Adrenal gland (tissue), 5 donors: ENCODE measurements at regions not wholly inside any gene's neighbourhood (a gene's known extent, or its start where the extent isn't known, plus 50 kb on each side); places are given as distances from the start of the nearest gene placed in this dataset.

Experiments used
- POLR2A ChIP-seq, 2 donors: fragments of 450-650 bp; IDR thresholded peaks; one replicate each; pipeline ENCODE4 v1.6.1; 2017; ENCODE audit warnings: antibody characterized with exemption in 2 of 2, mild to moderate bottlenecking in 2 of 2, moderate library complexity in 1 of 2
- TF ChIP-seq, protein P1 (sequence below), 6 experiments: fragments of 450-650 bp in 4 of 6; fragments of 200-600 bp in 2 of 6; sonication (generic) in 1 of 6; IDR thresholded peaks; 1 replicate in 5 of 6; 2 replicates in 1 of 6; pipeline versions ENCODE4 v1.5.1 to v1.8.0; 2016 to 2021; ENCODE audit warnings: antibody characterized with exemption in 6 of 6, mild to moderate bottlenecking in 2 of 6, moderate library complexity in 1 of 6
- donor health status: DM: no; HTN: no; CAD: no.

GRCh38 chr10:18955061-18955460, 93.5 kb upstream of the MALRD1 start:
- TF ChIP-seq, protein P1, sequence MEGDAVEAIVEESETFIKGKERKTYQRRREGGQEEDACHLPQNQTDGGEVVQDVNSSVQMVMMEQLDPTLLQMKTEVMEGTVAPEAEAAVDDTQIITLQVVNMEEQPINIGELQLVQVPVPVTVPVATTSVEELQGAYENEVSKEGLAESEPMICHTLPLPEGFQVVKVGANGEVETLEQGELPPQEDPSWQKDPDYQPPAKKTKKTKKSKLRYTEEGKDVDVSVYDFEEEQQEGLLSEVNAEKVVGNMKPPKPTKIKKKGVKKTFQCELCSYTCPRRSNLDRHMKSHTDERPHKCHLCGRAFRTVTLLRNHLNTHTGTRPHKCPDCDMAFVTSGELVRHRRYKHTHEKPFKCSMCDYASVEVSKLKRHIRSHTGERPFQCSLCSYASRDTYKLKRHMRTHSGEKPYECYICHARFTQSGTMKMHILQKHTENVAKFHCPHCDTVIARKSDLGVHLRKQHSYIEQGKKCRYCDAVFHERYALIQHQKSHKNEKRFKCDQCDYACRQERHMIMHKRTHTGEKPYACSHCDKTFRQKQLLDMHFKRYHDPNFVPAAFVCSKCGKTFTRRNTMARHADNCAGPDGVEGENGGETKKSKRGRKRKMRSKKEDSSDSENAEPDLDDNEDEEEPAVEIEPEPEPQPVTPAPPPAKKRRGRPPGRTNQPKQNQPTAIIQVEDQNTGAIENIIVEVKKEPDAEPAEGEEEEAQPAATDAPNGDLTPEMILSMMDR (IDR thresholded peaks at IDR 0.05), result no peak
- no peak for TF ChIP-seq POLR2A (IDR thresholded peaks at IDR 0.05)
